HEK293 (cell line): ENCODE measurements at regions not wholly inside any gene's neighbourhood (a gene's known extent, or its start where the extent isn't known, plus 50 kb on each side); places are given as distances from the start of the nearest gene placed in this dataset.

Experiments used
- CTCF ChIA-PET: fragments of 350-600 bp; formaldehyde crosslinking; extraction: SDS; loops from one replicate; lab custom pipeline; 2021; ENCODE audit warnings: antibody characterized with exemption; lab: Yijun Ruan, JAX
- POLR2A ChIA-PET: fragments of 300-600 bp; formaldehyde crosslinking; extraction: SDS; loops from one replicate; lab custom pipeline; 2020; ENCODE audit warnings: antibody characterized with exemption, inconsistent platforms; lab: Yijun Ruan, JAX
- H3K27ac ChIP-seq: fragments of 200-500 bp; sonication (Bioruptor generic); 2 replicates; pipeline ENCODE4 v1.5.1; 2014; ENCODE audit warnings: low read depth, low read length, control low read depth, inconsistent platforms; ENCODE audit errors: extremely low read depth
- H3K36me3 ChIP-seq, 2 experiments: fragments of 200-500 bp in 1 of 2; sonication (Bioruptor generic) in 1 of 2; 1 replicate in 1 of 2; 2 replicates in 1 of 2; pipeline ENCODE4 v1.5.1; 2014 to 2017; ENCODE audit warnings: inconsistent platforms in 2 of 2, low read length in 2 of 2; ENCODE audit not compliant: control insufficient read depth in 2 of 2, insufficient read depth in 1 of 2
- H3K4me1 ChIP-seq: fragments of 200-500 bp; sonication (Bioruptor generic); 2 replicates; pipeline ENCODE4 v1.5.1; 2014; ENCODE audit warnings: mild to moderate bottlenecking, low read length, inconsistent platforms; ENCODE audit not compliant: control insufficient read depth, insufficient read depth
- H3K4me3 ChIP-seq: 2 replicates; pipeline ENCODE4 v1.5.1; 2011; ENCODE audit warnings: low read depth, mild to moderate bottlenecking, control low read depth, low read length, moderate library complexity
- H3K9me3 ChIP-seq: fragments of 200-500 bp; sonication (Bioruptor generic); 2 replicates; pipeline ENCODE4 v1.5.1; 2014; ENCODE audit warnings: low read depth, low read length, inconsistent platforms; ENCODE audit not compliant: control insufficient read depth, insufficient read depth
- BCL11B ChIP-seq: fragments of 450-650 bp; formaldehyde crosslinking; IDR thresholded peaks from 2 replicates; pipeline ENCODE4 v1.5.1; 2016; ENCODE audit warnings: low read depth, missing biosample characterization, missing genetic modification characterization
- EGR2 ChIP-seq: fragments of 450-650 bp; formaldehyde crosslinking; IDR thresholded peaks from 2 replicates; pipeline ENCODE4 v1.5.1; 2016; ENCODE audit warnings: low read depth, missing biosample characterization, missing genetic modification characterization
- INSM2 ChIP-seq: fragments of 450-650 bp; formaldehyde crosslinking; IDR thresholded peaks from 2 replicates; pipeline ENCODE4 v1.5.1; 2016; ENCODE audit warnings: missing biosample characterization, missing genetic modification characterization
- PRDM6 ChIP-seq: fragments of 450-650 bp; formaldehyde crosslinking; IDR thresholded peaks from 2 replicates; pipeline ENCODE4 v1.5.1; 2017; ENCODE audit warnings: missing biosample characterization, missing genetic modification characterization
- ZIC2 ChIP-seq: fragments of 450-650 bp; formaldehyde crosslinking; IDR thresholded peaks from 2 replicates; pipeline ENCODE4 v1.5.1; 2016; ENCODE audit warnings: missing biosample characterization, missing genetic modification characterization
- ZNF155 ChIP-seq: fragments of 450-650 bp; formaldehyde crosslinking; IDR thresholded peaks from 2 replicates; pipeline ENCODE4 v1.5.1; 2016; ENCODE audit warnings: missing biosample characterization, missing genetic modification characterization
- ZNF16 ChIP-seq: fragments of 450-650 bp; formaldehyde crosslinking; IDR thresholded peaks from 2 replicates; pipeline ENCODE4 v1.5.1; 2016; ENCODE audit warnings: low read depth, missing biosample characterization, missing genetic modification characterization
- ZNF223 ChIP-seq: fragments of 450-650 bp; formaldehyde crosslinking; IDR thresholded peaks from 2 replicates; pipeline ENCODE4 v1.5.1; 2016; ENCODE audit warnings: missing biosample characterization, missing genetic modification characterization
- ZNF311 ChIP-seq: fragments of 450-650 bp; formaldehyde crosslinking; IDR thresholded peaks from 2 replicates; pipeline ENCODE4 v1.5.1; 2017; ENCODE audit warnings: missing biosample characterization, missing genetic modification characterization, borderline replicate concordance
- ZNF404 ChIP-seq: fragments of 450-650 bp; formaldehyde crosslinking; IDR thresholded peaks from 2 replicates; pipeline ENCODE4 v1.5.1; 2017; ENCODE audit warnings: missing biosample characterization, missing genetic modification characterization
- ZNF426 ChIP-seq: fragments of 450-650 bp; formaldehyde crosslinking; IDR thresholded peaks from 2 replicates; pipeline ENCODE4 v1.5.1; 2017; ENCODE audit warnings: missing biosample characterization, missing genetic modification characterization, mild to moderate bottlenecking, inconsistent platforms, moderate library complexity
- ZNF433 ChIP-seq: fragments of 450-650 bp; formaldehyde crosslinking; IDR thresholded peaks from 2 replicates; pipeline ENCODE4 v1.5.1; 2016; ENCODE audit warnings: missing biosample characterization, missing genetic modification characterization, low read depth
- ZNF513 ChIP-seq: fragments of 450-650 bp; IDR thresholded peaks from 2 replicates; pipeline ENCODE4 v1.5.1; 2018; ENCODE audit warnings: missing biosample characterization, missing genetic modification characterization
- ZNF548 ChIP-seq: fragments of 450-650 bp; formaldehyde crosslinking; IDR thresholded peaks from 2 replicates; pipeline ENCODE4 v1.5.1; 2016; ENCODE audit warnings: missing biosample characterization, missing genetic modification characterization
- ZNF624 ChIP-seq: fragments of 450-650 bp; formaldehyde crosslinking; IDR thresholded peaks from 2 replicates; pipeline ENCODE4 v1.5.1; 2017; ENCODE audit warnings: missing biosample characterization, missing genetic modification characterization
- ZNF785 ChIP-seq: fragments of 450-650 bp; formaldehyde crosslinking; IDR thresholded peaks from 2 replicates; pipeline ENCODE4 v1.5.1; 2016; ENCODE audit warnings: missing biosample characterization, missing genetic modification characterization
- ZNF792 ChIP-seq: fragments of 450-650 bp; formaldehyde crosslinking; IDR thresholded peaks from 2 replicates; pipeline ENCODE4 v1.5.1; 2016; ENCODE audit warnings: missing biosample characterization, missing genetic modification characterization
- ZNF837 ChIP-seq: fragments of 450-650 bp; formaldehyde crosslinking; IDR thresholded peaks from 2 replicates; pipeline ENCODE4 v1.5.1; 2016; ENCODE audit warnings: missing biosample characterization, missing genetic modification characterization
- ZNF843 ChIP-seq: fragments of 450-650 bp; formaldehyde crosslinking; IDR thresholded peaks from 2 replicates; pipeline ENCODE4 v1.5.1; 2016; ENCODE audit warnings: missing biosample characterization, missing genetic modification characterization
- ZSCAN30 ChIP-seq: fragments of 450-650 bp; IDR thresholded peaks from 2 replicates; pipeline ENCODE4 v1.5.1; 2018; ENCODE audit warnings: missing biosample characterization, mild to moderate bottlenecking, missing genetic modification characterization, moderate library complexity
- ZSCAN5A ChIP-seq: fragments of 450-650 bp; formaldehyde crosslinking; IDR thresholded peaks from 2 replicates; pipeline ENCODE4 v1.5.1; 2016; ENCODE audit warnings: missing biosample characterization, missing genetic modification characterization

GRCh38 chr6:77337392-77337791 lies 125.9 kb downstream of the HTR1B start (continued):
- TF ChIP-seq INSM2 (no peak), ZNF16 (tag by site-specific recombination) (no peak), ZNF155 (no peak)

- no peak for TF ChIP-seq ZNF843 (tag by site-specific recombination)
- TF ChIP-seq ZNF426 (tag by site-specific recombination) = no peak
- TF ChIP-seq ZSCAN5A (tag by site-specific recombination) = no peak
- no peak for TF ChIP-seq EGR2
- TF ChIP-seq ZNF624 (tag by site-specific recombination) = no peak
- TF ChIP-seq ZSCAN30 (tag by site-specific recombination) = no peak
- TF ChIP-seq ZNF433 (tag by site-specific recombination) = no peak
- TF ChIP-seq ZNF792 = no peak
- no peak for TF ChIP-seq ZNF404 (tag by site-specific recombination)
- TF ChIP-seq ZNF223 (tag by site-specific recombination) = no peak
- no peak for TF ChIP-seq ZNF785 (tag by site-specific recombination)
- no peak for TF ChIP-seq ZNF155
- TF ChIP-seq ZNF837 = no peak
- TF ChIP-seq ZNF548 (tag by site-specific recombination) = no peak
- TF ChIP-seq ZNF513 (tag by site-specific recombination) = no peak
- TF ChIP-seq ZIC2 (tag by site-specific recombination) = no peak
- no peak for TF ChIP-seq ZNF311 (tag by site-specific recombination)
- TF ChIP-seq BCL11B (tag by site-specific recombination) = no peak
- TF ChIP-seq PRDM6 = no peak
- POLR2A ChIA-PET = no interaction called here
These were observed 129.2 kb downstream of the HTR1B start for GRCh38 chr6:77334093-77334492.

More at GRCh38 chr6:77334093-77334492, 129.2 kb downstream of the HTR1B start:
- Histone ChIP-seq H3K9me3 (no peaks in the 10 kb centered on the region), H3K27ac (no peak overlapping the region), H3K4me3 (no peak overlapping the region), H3K4me1 (no peaks in the 10 kb centered on the region), H3K36me3 (no peaks in the 10 kb centered on the region)
- CTCF ChIA-PET = no interaction called here
